Posterior cingulate gyrus (tissue), 11 donors: ENCODE measurements at regions not wholly inside any gene's neighbourhood (a gene's known extent, or its start where the extent isn't known, plus 50 kb on each side); places are given as distances from the start of the nearest gene placed in this dataset.
"Not testable (repeated sequence)": the region's sequence is repeated elsewhere in the genome, so short reads cannot be mapped to it uniquely, and the experiment has no call there.

Experiments used
- DNase-seq, 10 donors: peaks; one replicate each; pipeline versions ENCODE4 v3.0.0 to v3.0.0-alpha.2; 2020 to 2021; ENCODE audit warnings: mixed read lengths in 3 of 10
- intact Hi-C: fragments of 100-400 bp; cut with DNase I; formaldehyde crosslinking; loops from one replicate; pipeline ENCODE4 v1.15.1; 2023

GRCh38 chr9:115517335-115518075, 399.5 kb upstream of the TNC start:
- no peak for DNase-seq

DNA sequence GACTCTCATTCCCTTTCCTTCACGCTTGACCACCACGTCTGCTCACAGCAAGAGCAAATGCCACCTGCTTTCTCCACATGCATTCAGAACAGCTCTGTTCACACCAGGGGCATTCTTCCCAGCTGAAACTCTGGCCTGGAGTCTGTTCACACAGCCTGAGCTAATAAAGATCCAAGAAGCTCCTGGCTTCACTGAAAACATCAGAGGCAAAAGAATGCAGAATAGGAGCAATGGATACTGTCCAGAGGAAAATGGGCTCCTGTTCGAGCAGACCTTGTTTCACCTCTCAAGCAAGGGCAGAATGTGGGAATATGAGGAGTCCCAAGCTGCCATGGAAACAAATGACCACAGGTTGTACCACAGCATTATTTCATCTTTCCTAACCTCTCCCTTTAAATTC, 402.7 kb upstream of the TNC start:
- DNase-seq, result peak in 1 of 10 donors; percentile 10
- intact Hi-C loops, result loop anchor here (10.0 kb wide), 6 partner anchors 376 to 836 kb away; partner anchors contain the start of gene TEX48

More at GRCh38 chr9:115517335-115518075, 399.5 kb upstream of the TNC start:
- intact Hi-C loops, result no loop called here

DNA sequence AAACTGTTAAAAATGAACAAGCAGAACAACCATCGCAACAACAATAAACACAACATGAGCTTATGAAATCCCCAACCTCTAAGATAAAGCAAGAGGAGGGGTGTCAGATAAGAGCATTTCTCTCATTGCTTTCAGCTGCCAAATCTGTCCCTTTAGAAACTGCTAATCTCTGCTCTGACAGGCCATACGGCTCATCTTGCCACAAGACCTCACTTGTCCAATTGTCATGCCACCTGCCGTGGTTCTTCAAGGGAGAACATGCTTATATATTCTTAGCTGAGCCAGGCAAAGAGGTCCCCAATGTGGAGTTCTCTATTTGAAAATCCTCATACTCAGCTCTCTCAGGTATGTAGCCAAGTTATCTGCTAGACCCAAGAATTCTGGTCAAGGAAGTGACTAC, 405.0 kb upstream of the TNC start:
- DNase-seq, result no peak
- intact Hi-C loops, result loop anchor here (10.0 kb wide), 6 partner anchors 378 to 838 kb away; partner anchors contain the start of gene TEX48

- intact Hi-C loops, result loop anchor here (10.0 kb wide), 6 partner anchors 380 to 840 kb away; partner anchors contain the start of gene TEX48
- DNase-seq, result peak in 1 of 10 donors; percentile 23
These were observed 406.6 kb upstream of the TNC start for GRCh38 chr9:115524453-115525059.

DNA sequence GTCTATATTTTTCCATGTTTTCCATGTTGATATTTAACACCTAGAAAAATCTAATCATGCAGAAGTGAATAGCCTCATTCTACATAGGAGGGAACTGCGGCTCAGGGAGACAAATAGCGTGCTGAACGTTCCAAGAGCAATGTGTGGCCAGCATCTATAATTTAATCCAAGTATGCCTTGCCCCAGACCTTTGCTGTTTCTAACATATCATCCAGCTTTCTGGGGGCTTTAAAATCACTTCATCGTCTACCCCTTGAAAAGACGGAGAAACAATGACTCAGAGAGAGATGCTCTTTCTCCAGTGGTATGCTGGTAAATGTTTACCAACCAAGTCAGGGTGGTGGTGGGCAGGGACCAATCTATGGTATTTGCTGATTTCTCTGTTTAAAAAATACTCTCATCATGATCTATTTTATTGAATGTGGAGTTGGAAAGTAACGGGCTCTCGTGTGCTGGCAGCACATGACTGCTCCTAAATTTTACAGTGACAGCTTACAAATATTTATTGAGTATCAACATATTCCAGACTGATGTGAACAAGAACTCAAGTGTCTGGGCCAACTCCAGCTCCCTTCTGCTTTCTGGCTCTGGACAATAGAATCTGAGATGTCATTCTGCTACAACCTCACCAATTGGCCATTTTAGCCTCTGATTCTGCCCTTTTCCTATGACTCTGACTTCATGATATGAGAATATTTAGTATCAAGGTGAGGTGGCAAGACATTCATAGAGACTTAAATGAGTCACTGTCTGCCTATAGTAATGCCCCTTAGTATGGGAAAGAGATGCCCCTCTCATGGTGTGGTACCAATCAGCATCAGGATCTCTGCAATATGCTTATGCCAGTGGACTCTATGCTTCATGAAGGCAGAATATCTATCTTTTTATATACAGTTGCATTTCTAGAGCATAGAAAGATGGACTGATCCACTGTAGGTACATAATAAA, 407.4 kb upstream of the TNC start:
- intact Hi-C loops, result loop anchor here (10.0 kb wide), 6 partner anchors 381 to 841 kb away; partner anchors contain the start of gene TEX48
- no peak for DNase-seq

DNA sequence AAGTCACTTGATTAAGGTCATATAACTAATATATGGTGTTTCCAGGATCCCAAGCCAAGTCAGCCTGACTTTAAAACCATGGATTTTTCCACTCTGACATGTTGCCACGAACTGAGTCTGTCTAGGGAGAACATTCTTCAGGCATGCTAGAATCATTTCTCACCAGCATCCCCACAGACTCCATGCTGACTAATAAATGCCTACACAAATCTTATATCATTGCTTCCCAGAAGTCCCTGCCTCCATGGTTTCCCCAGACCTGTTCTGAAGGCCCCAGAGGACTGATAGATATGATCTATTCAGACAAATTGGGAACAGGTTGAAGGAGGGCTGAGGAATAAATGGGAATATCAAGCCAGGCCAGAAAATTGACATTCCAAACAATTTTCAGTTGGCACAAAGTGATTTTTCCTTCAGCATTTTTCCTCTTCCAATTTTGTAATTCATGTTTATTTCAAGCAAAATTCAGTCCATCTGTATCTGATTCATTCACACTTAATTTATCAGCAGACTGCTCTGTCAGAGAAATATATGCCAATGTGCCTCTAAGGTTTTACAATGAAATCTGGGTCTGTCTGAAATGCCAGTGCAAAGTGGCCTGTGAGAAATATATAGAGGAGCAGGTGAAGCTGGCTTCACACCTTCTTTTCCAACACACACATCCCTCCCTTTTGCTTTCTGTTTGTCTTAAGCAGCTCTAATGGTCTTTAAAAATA, 413.6 kb upstream of the TNC start:
- intact Hi-C loops, result no loop called here
- no peak for DNase-seq

GRCh38 chr9:115533511-115533910, 415.6 kb upstream of the TNC start:
- no peak for DNase-seq

GRCh38 chr9:115540091-115540490, 422.1 kb upstream of the TNC start:
- DNase-seq, result no peak
- intact Hi-C loops, result no loop called here

More at GRCh38 chr9:115533511-115533910, 415.6 kb upstream of the TNC start:
- intact Hi-C loops, result no loop called here

- DNase-seq, result no peak
- intact Hi-C loops, result no loop called here
These were observed 425.6 kb upstream of the TNC start for GRCh38 chr9:115543511-115543910.

DNA sequence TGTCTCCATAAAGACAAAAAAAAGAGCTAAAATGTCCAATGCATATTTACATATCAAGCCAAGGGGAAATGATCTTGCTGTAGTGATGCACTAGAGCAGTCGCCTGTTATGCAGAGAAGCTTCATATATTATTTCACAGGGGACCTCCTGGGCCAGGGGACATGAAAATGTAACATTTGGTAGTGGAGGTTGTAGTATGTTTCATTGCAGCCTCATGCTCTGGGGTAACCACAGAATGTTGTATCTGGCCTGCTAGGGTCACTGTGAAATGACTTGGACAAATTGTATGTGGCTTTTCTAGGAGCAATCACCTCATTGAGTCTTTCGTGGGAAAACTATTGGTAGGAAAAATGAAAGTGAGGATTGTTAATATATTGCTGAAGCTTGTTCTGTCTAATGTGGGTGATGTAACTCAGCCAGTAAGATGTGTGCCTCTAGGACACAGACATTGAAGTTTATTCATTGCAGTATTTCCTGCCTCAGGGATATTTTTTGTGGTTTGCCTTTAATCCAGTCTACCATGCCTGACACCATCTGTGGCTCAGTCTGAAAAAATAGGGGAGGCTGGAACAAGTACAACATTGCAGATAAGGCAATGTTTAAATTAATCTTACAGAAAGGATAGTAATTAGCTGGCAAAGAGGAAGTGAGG, 430.8 kb upstream of the TNC start:
- DNase-seq, result no peak
- intact Hi-C loops, result no loop called here

GRCh38 chr9:115551396-115551795, 433.4 kb upstream of the TNC start:
- intact Hi-C loops, result no loop called here
- no peak for DNase-seq

GRCh38 chr9:115553060-115553773, 435.3 kb upstream of the TNC start:
- intact Hi-C loops, result no loop called here
- DNase-seq, result no peak

DNA sequence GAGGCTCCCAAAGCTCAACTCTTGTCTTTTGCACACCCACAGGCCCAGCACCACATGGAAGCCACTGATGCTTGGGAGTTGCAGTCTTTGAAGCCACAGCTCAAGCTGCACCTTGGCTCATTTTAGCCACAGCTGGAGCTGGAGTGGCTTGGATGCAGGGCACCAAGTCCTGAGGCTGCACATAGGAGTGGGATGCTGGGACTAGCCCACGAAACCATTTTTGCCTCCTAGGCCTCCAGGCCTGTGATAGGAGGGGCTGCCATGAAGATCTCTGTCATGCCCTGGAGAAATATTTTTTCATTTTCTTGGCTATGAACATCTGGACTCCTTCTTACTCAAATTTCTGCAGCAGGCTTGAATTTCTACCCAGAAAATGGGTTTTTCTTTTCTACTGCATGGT, 438.5 kb upstream of the TNC start:
- intact Hi-C loops, result no loop called here
- no peak for DNase-seq

DNA sequence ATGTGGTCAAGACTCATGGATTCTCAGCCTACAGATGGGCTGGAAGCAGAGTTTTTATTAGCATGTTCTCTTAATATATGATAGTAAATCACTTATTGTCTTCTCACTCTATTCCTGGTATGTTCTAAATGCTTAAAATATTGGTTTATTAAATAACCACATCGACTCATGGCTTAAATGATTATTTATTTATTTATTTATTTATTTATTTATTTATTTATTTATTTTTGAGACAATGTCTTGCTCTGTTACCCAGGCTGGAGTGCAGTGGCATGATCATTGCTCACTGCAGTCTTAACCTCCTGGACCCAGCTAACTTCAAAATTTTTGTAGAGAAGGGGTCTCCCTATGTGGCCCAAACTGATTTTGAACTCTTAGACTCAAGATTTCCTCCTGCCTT, 457.2 kb upstream of the TNC start:
- intact Hi-C loops, result no loop called here
- DNase-seq, result no peak

DNA sequence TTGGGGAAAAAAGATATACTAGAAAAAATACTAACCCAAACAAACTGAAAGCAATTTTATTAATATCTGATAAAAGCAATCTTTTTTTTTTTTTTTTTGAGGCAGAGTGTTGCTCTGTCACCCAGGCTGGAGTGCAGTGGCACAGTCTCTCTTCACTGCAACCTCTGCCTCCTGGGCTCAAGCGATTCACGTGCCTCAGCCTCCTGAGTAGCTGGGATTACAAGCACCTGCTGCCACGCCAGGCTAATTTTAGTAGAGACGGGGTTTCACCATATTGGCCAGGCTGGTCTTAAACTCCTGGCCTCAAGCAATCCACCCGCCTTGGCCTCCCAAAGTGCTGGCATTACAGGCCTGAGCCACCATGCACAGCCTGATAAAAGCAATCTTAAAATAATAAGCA, 467.5 kb upstream of the TNC start:
- intact Hi-C loops, result not testable (repeated sequence)
- DNase-seq, result peak in 1 of 10 donors; percentile 50

DNA sequence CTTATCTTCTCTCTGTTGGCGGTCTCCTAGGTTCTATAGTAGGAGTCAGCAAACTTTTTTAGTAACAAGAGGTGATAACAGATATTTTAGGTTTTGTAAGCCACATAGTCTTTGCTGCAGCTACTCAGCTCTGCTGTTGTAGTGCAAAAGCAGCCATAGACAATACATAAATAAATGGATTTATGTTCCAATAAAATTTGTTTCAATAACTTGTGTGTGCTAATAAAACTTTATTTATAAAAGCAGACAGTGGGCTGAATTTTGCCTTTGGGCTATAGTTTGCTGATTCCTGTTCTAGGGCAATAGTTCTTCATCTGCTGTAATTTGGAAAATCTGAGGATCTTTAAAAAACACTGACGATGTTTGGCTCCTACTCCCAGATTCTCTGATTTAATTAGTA, 469.4 kb upstream of the TNC start:
- intact Hi-C loops, result no loop called here
- DNase-seq, result no peak

- no peak for DNase-seq
- intact Hi-C loops, result loop anchor here (5.0 to 10.0 kb wide), 3 partner anchors 555 to 1072 kb away; no protein-coding TSS in a partner anchor
These were observed 472.1 kb upstream of the TNC start for GRCh38 chr9:115590011-115590410.

- DNase-seq, result peak in 5 of 10 donors; percentile 12 to 81 (median 49)
- intact Hi-C loops, result loop anchor here (5.0 to 10.0 kb wide), 3 partner anchors 553 to 1071 kb away; no protein-coding TSS in a partner anchor
These were observed 473.6 kb upstream of the TNC start for GRCh38 chr9:115591584-115591984.
